GM23248 (cell line): ENCODE measurements at regions not wholly inside any gene's neighbourhood (a gene's known extent, or its start where the extent isn't known, plus 50 kb on each side); places are given as distances from the start of the nearest gene placed in this dataset.

Experiments used
- EZH2 ChIP-seq: fragments of 200-600 bp; sonication (generic); IDR thresholded peaks from 2 replicates; pipeline ENCODE4 v1.6.1; 2018; ENCODE audit warnings: antibody characterized with exemption, mild to moderate bottlenecking; ENCODE audit not compliant: insufficient read depth, poor library complexity, severe bottlenecking
- EZH2phosphoT487 ChIP-seq: fragments of 200-600 bp; sonication (generic); IDR thresholded peaks from 2 replicates; pipeline ENCODE4 v1.6.1; 2018; ENCODE audit warnings: antibody characterized with exemption, moderate library complexity, mild to moderate bottlenecking, low read depth; ENCODE audit not compliant: insufficient read depth

DNA sequence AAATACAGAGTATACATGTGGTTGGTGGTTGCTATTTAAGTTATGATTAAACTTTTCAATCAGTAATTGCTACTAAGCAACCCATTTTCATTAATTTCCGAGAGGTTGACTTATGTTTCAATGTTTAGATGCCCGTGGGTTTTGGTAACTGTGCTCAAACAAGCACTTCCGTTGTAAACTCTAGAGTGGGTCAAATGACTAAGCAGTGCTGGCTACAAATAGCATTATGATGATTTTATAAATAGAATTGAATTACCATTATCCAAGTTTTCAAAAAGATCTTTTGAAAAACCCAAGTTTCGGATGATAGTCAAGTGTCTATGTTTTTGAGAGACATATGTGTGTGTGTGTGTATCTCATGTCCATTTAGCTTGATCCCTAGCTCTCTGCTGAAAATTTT, 2369.4 kb upstream of the ACO1 start:
- TF ChIP-seq EZH2phosphoT487: no peak
- no peak for TF ChIP-seq EZH2
